ENCODE measurements at regions not wholly inside any gene's neighbourhood (a gene's known extent, or its start where the extent isn't known, plus 50 kb on each side); places are given as distances from the start of the nearest gene placed in this dataset.

- no peak overlapping the region for H3K4me2 ChIP-seq (ENCODE audit: insufficient read depth in 1 of 2, low read depth in 2 of 2, low read length in 2 of 2)
- no peaks in the 10 kb centered on the region for H3K79me1 ChIP-seq (ENCODE audit: low read depth, low read length)
- ChIA-PET POLR2A (ENCODE audit: partially characterized antibody) (no interaction called here), CTCF (ENCODE audit: partially characterized antibody) (interaction anchor here (1.1 to 2.4 kb wide), 4 partner anchors 12 to 209 kb away, joined by 3 to 6 read pairs (median 4); no protein-coding TSS in a partner anchor)
- 90% methylated on average over 1 of the region's 1 CpG; no CpG with 5 or more reads in 1 of the 2 experiments for WGBS, 2 experiments (ENCODE audit: extremely low coverage in 1 of 2, insufficient coverage in 1 of 2, insufficient read length in 1 of 2, insufficient replicate concordance in 2 of 2, low coverage in 1 of 2, low lambda C conversion rate in 2 of 2, missing lambda C conversion rate in 1 of 2)
- H3K79me2 ChIP-seq (ENCODE audit: control insufficient read depth in 1 of 2, insufficient read depth in 2 of 2, low read length in 2 of 2), result no peaks in the 10 kb centered on the region
- no peak overlapping the region for H2AFZ ChIP-seq (ENCODE audit: low read length)
- no peaks in the 10 kb centered on the region for H3K27me3 ChIP-seq (replicated peaks in 1 of 4; ENCODE audit: control insufficient read depth in 3 of 4, extremely low read depth in 1 of 4, insufficient read depth in 3 of 4, low read length in 3 of 4)
- H2AK5ac ChIP-seq (ENCODE audit: low read depth, low read length), result no peak overlapping the region
- H4K8ac ChIP-seq (ENCODE audit: extremely low read depth, insufficient read depth, low read length), result no peak overlapping the region
- H2BK5ac ChIP-seq (ENCODE audit: low read depth, low read length), result no peak overlapping the region
- H4K20me1 ChIP-seq (replicated peaks in 1 of 2; ENCODE audit: control insufficient read depth in 1 of 2, insufficient read depth in 2 of 2, low read length in 2 of 2), result no peaks in the 10 kb centered on the region
- H2BK12ac ChIP-seq (ENCODE audit: low read depth, low read length), result no peak overlapping the region
- no peak overlapping the region for H3K14ac ChIP-seq (ENCODE audit: insufficient read length)
- no peak overlapping the region for H3K18ac ChIP-seq (ENCODE audit: extremely low read depth, low read length)
- H3K56ac ChIP-seq (replicated peaks; ENCODE audit: insufficient read length, low read depth, low read length), result no peak overlapping the region
- H4K91ac ChIP-seq (replicated peaks; ENCODE audit: insufficient read length, low read length), result no peak overlapping the region
- no peaks in the 10 kb centered on the region for H3K4me1 ChIP-seq (replicated peaks in 1 of 4; ENCODE audit: control insufficient read depth in 3 of 4, insufficient read depth in 4 of 4, low read length in 3 of 4)
- H3K9ac ChIP-seq (replicated peaks in 1 of 4; ENCODE audit: extremely low read depth in 1 of 4, low read depth in 3 of 4, low read length in 3 of 4), result no peak overlapping the region
- H3K4me3 ChIP-seq (ENCODE audit: extremely low read depth in 1 of 4, insufficient read depth in 2 of 4, low read depth in 3 of 4, low read length in 4 of 4), result no peak overlapping the region
- no peak overlapping the region for H3K23ac ChIP-seq (ENCODE audit: insufficient read length)
- FAIRE-seq (no peak), DNase-seq (ENCODE audit: low read depth in 1 of 2, low spot score in 2 of 2) (no peak)
- no peaks in the 10 kb centered on the region for H3K23me2 ChIP-seq (ENCODE audit: low read depth, low read length)
- no peak overlapping the region for H3K27ac ChIP-seq (ENCODE audit: low read depth, low read length)
- no peaks in the 10 kb centered on the region for H3K36me3 ChIP-seq (ENCODE audit: control insufficient read depth in 2 of 4, insufficient read depth in 4 of 4, low read length in 3 of 4)
- H2BK20ac ChIP-seq (ENCODE audit: low read length), result no peak overlapping the region
- H2BK120ac ChIP-seq (replicated peaks; ENCODE audit: low read depth, low read length), result no peak overlapping the region
- H3K9me3 ChIP-seq (ENCODE audit: insufficient read depth in 2 of 2, low read depth in 1 of 2, low read length in 1 of 2), result no peaks in the 10 kb centered on the region
- no peak overlapping the region for H4K5ac ChIP-seq (ENCODE audit: insufficient read length, low read depth, low read length)
- no peak overlapping the region for H2BK15ac ChIP-seq (ENCODE audit: low read length)
- no peak overlapping the region for H3K4ac ChIP-seq (replicated peaks; ENCODE audit: insufficient read length, low read depth, low read length)
- TF ChIP-seq USF2 (IDR thresholded peaks at IDR 0.05; ENCODE audit: low read length), result no peak
- no peak for TF ChIP-seq FOSL1 (IDR thresholded peaks at IDR 0.05; ENCODE audit: insufficient read depth, low read depth, low read length)
- no peak for TF ChIP-seq CHD1 (IDR thresholded peaks at IDR 0.05; ENCODE audit: low read depth, low read length)
- no peak for TF ChIP-seq ATF2 (IDR thresholded peaks at IDR 0.05; ENCODE audit: low read length)
- no peak for TF ChIP-seq SIX5 (IDR thresholded peaks at IDR 0.05; ENCODE audit: low read depth, low read length)
- no peak for TF ChIP-seq TAF1 (IDR thresholded peaks at IDR 0.05; ENCODE audit: low read depth, low read length)
- TF ChIP-seq EZH2 (IDR thresholded peaks at IDR 0.05; ENCODE audit: low read depth, low read length, severe bottlenecking), result no peak
- no peak for TF ChIP-seq ATF3 (IDR thresholded peaks at IDR 0.05; ENCODE audit: insufficient read depth, low read depth, low read length)
- TF ChIP-seq SIN3A (conservative IDR thresholded peaks at IDR 0.05 in 1 of 2, IDR thresholded peaks at IDR 0.05 in 1 of 2; ENCODE audit: low read depth in 1 of 2, low read length in 2 of 2), result no peak
Observed at GRCh38 chr3:107455621-107456020, 67.1 kb upstream of the BBX start.

All from H1 (cell line).